ENCODE measurements at regions not wholly inside any gene's neighbourhood (a gene's known extent, or its start where the extent isn't known, plus 50 kb on each side); places are given as distances from the start of the nearest gene placed in this dataset.
"Not testable (repeated sequence)": the region's sequence is repeated elsewhere in the genome, so short reads cannot be mapped to it uniquely, and the experiment has no call there.

- H3K27ac ChIP-seq (ENCODE audit: low read depth, low read length); H3K27me3 ChIP-seq (ENCODE audit: insufficient read depth, low read length); RAD21 ChIA-PET (ENCODE audit: low non-redundant PET in 1 of 2, low total read pairs in 2 of 2, uncharacterized antibody in 2 of 2, unreplicated experiment in 2 of 2); ATAC-seq; CTCF ChIA-PET; H3K4me3 ChIP-seq (replicated peaks in 1 of 2; ENCODE audit: low read depth in 1 of 2, low read length in 2 of 2); H3K9me3 ChIP-seq (ENCODE audit: control insufficient read depth in 1 of 2, insufficient read depth in 1 of 2, low read depth in 1 of 2, low read length in 2 of 2); H3K9me2 ChIP-seq (ENCODE audit: insufficient read depth); H4K20me1 ChIP-seq (ENCODE audit: insufficient read depth); H3K9ac ChIP-seq (ENCODE audit: low read length); H3K4me1 ChIP-seq (ENCODE audit: control insufficient read depth in 1 of 2, insufficient read depth in 2 of 2, low read length in 2 of 2); H3K36me3 ChIP-seq (ENCODE audit: control insufficient read depth in 1 of 2, insufficient read depth in 2 of 2, low read length in 2 of 2); DNase-seq (ENCODE audit: low read depth, low spot score); H2AFZ ChIP-seq (ENCODE audit: low read depth, low read length, poor library complexity, severe bottlenecking); H3K4me2 ChIP-seq (ENCODE audit: low read length); POLR2A ChIA-PET; H3K79me2 ChIP-seq (ENCODE audit: insufficient read depth, low read length); BruUV-seq (replicated peaks); intact Hi-C loops (cut with micrococcal nuclease): not testable (repeated sequence)
Observed at GRCh38 chrX:140214518-140214917, 249.2 kb upstream of the CXorf66 start.

DNA sequence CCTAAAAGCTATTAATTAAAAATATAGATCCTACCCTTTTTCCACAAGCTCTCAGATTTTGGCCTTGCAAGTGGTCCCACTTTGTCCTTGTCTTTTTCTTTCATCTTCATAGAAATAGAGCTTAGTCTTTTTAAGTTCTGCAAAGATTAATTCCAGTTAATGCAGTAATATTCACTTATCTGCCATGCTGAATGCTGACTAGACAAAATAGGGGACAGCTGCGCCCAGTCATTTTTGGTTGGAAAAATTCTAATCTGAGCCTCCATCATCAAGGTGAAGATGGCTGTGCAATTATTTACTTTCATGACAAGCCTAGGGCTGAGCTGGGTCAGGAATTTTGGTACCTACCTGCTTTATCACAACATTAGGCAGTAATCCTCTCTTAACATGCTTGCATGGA, 241.3 kb upstream of the CXorf66 start:
- Histone ChIP-seq H3K9me2 (ENCODE audit: insufficient read depth) (no peaks in the 10 kb centered on the region), H3K27me3 (ENCODE audit: insufficient read depth, low read length) (no peaks in the 10 kb centered on the region), H3K36me3 (ENCODE audit: control insufficient read depth in 1 of 2, insufficient read depth in 2 of 2, low read length in 2 of 2) (no peaks in the 10 kb centered on the region), H3K4me3 (replicated peaks in 1 of 2; ENCODE audit: low read depth in 1 of 2, low read length in 2 of 2) (no peak overlapping the region), H2AFZ (ENCODE audit: low read depth, low read length, poor library complexity, severe bottlenecking) (no peak overlapping the region), H4K20me1 (ENCODE audit: insufficient read depth) (no peaks in the 10 kb centered on the region), H3K4me2 (ENCODE audit: low read length) (no peak overlapping the region), H3K27ac (ENCODE audit: low read depth, low read length) (no peak overlapping the region), H3K4me1 (ENCODE audit: control insufficient read depth in 1 of 2, insufficient read depth in 2 of 2, low read length in 2 of 2) (no peaks in the 10 kb centered on the region), H3K79me2 (ENCODE audit: insufficient read depth, low read length) (no peaks in the 10 kb centered on the region), H3K9me3 (ENCODE audit: control insufficient read depth in 1 of 2, insufficient read depth in 1 of 2, low read depth in 1 of 2, low read length in 2 of 2) (no peaks in the 10 kb centered on the region), H3K9ac (ENCODE audit: low read length) (no peak overlapping the region)
- TF ChIP-seq EZH2phosphoT487 (IDR thresholded peaks at IDR 0.05; ENCODE audit: borderline replicate concordance) = no peak
- no peak for TF ChIP-seq FOSL1 (IDR thresholded peaks at IDR 0.05; ENCODE audit: low read depth)
- no peak for TF ChIP-seq SIN3A (IDR thresholded peaks at IDR 0.05; ENCODE audit: low read depth)
- TF ChIP-seq EZH2 (IDR thresholded peaks at IDR 0.05) = no peak
- TF ChIP-seq, protein P1, sequence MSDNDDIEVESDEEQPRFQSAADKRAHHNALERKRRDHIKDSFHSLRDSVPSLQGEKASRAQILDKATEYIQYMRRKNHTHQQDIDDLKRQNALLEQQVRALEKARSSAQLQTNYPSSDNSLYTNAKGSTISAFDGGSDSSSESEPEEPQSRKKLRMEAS (IDR thresholded peaks at IDR 0.05) = no peak
- no peak for TF ChIP-seq ATF3 (IDR thresholded peaks at IDR 0.05)
- TF ChIP-seq CBX3 (IDR thresholded peaks at IDR 0.05; ENCODE audit: low read depth) = no peak
- no peak for TF ChIP-seq SRF (IDR thresholded peaks at IDR 0.05; ENCODE audit: low read depth)
- TF ChIP-seq POLR2A (IDR thresholded peaks at IDR 0.05; ENCODE audit: borderline replicate concordance, extremely low read depth, insufficient read depth, insufficient read length) = no peak
- TF ChIP-seq, protein P2, sequence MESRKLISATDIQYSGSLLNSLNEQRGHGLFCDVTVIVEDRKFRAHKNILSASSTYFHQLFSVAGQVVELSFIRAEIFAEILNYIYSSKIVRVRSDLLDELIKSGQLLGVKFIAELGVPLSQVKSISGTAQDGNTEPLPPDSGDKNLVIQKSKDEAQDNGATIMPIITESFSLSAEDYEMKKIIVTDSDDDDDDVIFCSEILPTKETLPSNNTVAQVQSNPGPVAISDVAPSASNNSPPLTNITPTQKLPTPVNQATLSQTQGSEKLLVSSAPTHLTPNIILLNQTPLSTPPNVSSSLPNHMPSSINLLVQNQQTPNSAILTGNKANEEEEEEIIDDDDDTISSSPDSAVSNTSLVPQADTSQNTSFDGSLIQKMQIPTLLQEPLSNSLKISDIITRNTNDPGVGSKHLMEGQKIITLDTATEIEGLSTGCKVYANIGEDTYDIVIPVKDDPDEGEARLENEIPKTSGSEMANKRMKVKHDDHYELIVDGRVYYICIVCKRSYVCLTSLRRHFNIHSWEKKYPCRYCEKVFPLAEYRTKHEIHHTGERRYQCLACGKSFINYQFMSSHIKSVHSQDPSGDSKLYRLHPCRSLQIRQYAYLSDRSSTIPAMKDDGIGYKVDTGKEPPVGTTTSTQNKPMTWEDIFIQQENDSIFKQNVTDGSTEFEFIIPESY (IDR thresholded peaks at IDR 0.05; ENCODE audit: extremely low read depth, insufficient replicate concordance, low read length) = no peak
- no peak for TF ChIP-seq REST (IDR thresholded peaks at IDR 0.05; ENCODE audit: low read depth)
- TF ChIP-seq, protein P3, sequence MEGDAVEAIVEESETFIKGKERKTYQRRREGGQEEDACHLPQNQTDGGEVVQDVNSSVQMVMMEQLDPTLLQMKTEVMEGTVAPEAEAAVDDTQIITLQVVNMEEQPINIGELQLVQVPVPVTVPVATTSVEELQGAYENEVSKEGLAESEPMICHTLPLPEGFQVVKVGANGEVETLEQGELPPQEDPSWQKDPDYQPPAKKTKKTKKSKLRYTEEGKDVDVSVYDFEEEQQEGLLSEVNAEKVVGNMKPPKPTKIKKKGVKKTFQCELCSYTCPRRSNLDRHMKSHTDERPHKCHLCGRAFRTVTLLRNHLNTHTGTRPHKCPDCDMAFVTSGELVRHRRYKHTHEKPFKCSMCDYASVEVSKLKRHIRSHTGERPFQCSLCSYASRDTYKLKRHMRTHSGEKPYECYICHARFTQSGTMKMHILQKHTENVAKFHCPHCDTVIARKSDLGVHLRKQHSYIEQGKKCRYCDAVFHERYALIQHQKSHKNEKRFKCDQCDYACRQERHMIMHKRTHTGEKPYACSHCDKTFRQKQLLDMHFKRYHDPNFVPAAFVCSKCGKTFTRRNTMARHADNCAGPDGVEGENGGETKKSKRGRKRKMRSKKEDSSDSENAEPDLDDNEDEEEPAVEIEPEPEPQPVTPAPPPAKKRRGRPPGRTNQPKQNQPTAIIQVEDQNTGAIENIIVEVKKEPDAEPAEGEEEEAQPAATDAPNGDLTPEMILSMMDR (IDR thresholded peaks at IDR 0.05 in 2 of 3, conservative IDR thresholded peaks at IDR 0.05 in 1 of 3; ENCODE audit: borderline replicate concordance in 1 of 3, insufficient read depth in 1 of 3, low read depth in 2 of 3, low read length in 2 of 3) = no peak
- TF ChIP-seq RAD21 (IDR thresholded peaks at IDR 0.05; ENCODE audit: low read depth) = no peak
- ATAC-seq = no peak
- no TSS peak for BruUV-seq (replicated peaks)
- DNase-seq (ENCODE audit: low read depth, low spot score) = no peak
- ChIA-PET RAD21 (ENCODE audit: low non-redundant PET in 1 of 2, low total read pairs in 2 of 2, uncharacterized antibody in 2 of 2, unreplicated experiment in 2 of 2) (no interaction called here), POLR2A (no interaction called here), CTCF (no interaction called here)
- intact Hi-C loops (cut with micrococcal nuclease) = no loop called here

Measured in HCT116 (cell line).